ENCODE measurements at regions not wholly inside any gene's neighbourhood (a gene's known extent, or its start where the extent isn't known, plus 50 kb on each side); places are given as distances from the start of the nearest gene placed in this dataset.
"Not testable (repeated sequence)": the region's sequence is repeated elsewhere in the genome, so short reads cannot be mapped to it uniquely, and the experiment has no call there.

- Mint-ChIP-seq H3K27ac (no peak overlapping the region), H3K27me3 (peaks cover 9% of the 10 kb centered on the region), H3K9me3 (no peaks in the 10 kb centered on the region), H3K4me1 (peaks cover 7% of the 10 kb centered on the region), H3K4me3 (no peak overlapping the region), H3K36me3 (no peaks in the 10 kb centered on the region)
- no peak for ATAC-seq
Observed at GRCh38 chr2:111519071-111519470, 364.9 kb downstream of the ANAPC1 start.

DNA sequence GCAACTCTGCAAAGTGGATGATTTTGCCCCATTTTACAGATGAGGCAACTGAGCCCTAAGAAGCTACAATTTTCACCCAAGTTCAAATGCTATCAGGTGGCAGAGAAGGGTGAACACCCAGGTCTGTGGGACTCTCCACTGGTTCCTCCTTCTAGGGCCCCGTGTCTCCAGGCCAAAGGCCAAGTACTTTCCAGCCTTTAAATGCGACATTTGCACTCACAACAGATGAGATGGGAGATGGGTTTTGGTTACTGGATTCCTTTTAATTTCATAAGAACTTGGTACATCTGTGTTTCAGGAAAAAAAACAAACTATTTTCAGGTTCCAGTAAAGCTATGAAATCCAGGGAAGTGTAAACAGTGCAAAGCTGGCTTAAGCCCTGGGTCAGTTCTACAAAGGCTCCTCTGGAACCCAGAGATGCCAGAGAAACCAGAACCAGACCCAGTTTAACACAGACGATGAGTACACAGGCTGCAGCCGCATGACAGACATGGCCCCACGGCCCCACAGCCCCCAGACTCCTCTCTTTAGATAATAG is 361.7 kb downstream of the ANAPC1 start:
- H3K4me3 Mint-ChIP-seq = no peak overlapping the region
- ATAC-seq = no peak
- H3K36me3 Mint-ChIP-seq = no peaks in the 10 kb centered on the region
- peaks cover 7% of the 10 kb centered on the region for H3K4me1 Mint-ChIP-seq
- no peaks in the 10 kb centered on the region for H3K9me3 Mint-ChIP-seq
- no peak overlapping the region for H3K27ac Mint-ChIP-seq
- peaks cover 9% of the 10 kb centered on the region for H3K27me3 Mint-ChIP-seq

DNA sequence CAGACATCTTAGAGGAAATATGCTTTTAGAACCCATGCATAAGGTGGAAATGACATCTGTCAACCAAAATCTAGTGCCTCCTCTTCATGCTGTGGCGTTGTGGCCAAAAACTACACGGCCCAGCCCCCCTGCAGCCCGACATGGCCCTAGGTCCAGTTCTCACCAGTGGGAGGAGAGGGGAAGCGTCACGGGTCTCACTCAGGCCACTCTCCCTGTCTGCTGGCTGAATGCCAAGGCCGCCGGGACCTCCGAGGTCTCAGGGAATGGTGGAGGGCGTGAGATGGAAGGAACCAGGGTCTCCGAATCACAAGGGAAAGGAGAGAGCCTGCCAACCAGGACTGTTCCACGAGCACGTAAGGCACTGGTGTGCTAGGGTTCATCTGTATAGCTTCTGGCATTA is 361.0 kb downstream of the ANAPC1 start:
- no peak for ATAC-seq

GRCh38 chr2:111525026-111525425 is 359.0 kb downstream of the ANAPC1 start:
- not testable (repeated sequence) for H3K4me1 Mint-ChIP-seq, ATAC-seq, H3K4me3 Mint-ChIP-seq, H3K27me3 Mint-ChIP-seq, H3K36me3 Mint-ChIP-seq, H3K27ac Mint-ChIP-seq, H3K9me3 Mint-ChIP-seq

More for the DNA sequence above, 361.0 kb downstream of the ANAPC1 start:
- H3K36me3 Mint-ChIP-seq = no peaks in the 10 kb centered on the region
- H3K27ac Mint-ChIP-seq = no peak overlapping the region
- H3K4me3 Mint-ChIP-seq = no peak overlapping the region
- peaks cover 9% of the 10 kb centered on the region for H3K27me3 Mint-ChIP-seq
- H3K4me1 Mint-ChIP-seq = peaks cover 7% of the 10 kb centered on the region
- H3K9me3 Mint-ChIP-seq = no peaks in the 10 kb centered on the region

DNA sequence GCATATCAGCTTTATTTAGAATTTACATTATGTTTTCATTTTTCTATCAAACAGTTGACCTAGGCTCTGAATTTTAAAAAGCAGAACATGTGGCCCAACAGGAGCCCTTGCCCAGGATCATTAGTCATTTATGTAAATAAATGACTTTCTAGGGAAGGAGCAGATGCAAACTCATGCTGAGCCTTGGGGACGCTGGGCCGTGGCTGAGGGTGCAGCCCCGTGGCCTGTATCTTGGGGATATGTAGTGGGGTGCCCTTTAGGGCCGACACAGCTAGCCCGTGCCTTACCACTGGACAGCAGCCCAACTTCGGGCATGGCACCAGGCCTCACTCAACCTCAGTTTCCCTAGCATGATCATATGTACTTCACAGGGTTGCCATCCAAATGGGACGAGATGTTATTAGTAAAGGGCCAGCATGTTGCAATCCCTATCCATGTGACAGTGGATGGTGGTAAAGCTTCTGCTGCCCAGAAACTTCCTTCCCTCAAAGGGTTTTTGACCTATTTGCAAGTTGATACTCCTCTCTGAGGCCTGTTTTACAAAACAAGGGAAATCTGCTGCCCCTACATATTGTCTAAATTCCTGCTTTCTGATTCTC is 357.9 kb downstream of the ANAPC1 start:
- H3K27ac Mint-ChIP-seq, H3K4me3 Mint-ChIP-seq, H3K27me3 Mint-ChIP-seq, H3K4me1 Mint-ChIP-seq, H3K36me3 Mint-ChIP-seq, H3K9me3 Mint-ChIP-seq: not testable (repeated sequence)
- ATAC-seq = peak; percentile 62

DNA sequence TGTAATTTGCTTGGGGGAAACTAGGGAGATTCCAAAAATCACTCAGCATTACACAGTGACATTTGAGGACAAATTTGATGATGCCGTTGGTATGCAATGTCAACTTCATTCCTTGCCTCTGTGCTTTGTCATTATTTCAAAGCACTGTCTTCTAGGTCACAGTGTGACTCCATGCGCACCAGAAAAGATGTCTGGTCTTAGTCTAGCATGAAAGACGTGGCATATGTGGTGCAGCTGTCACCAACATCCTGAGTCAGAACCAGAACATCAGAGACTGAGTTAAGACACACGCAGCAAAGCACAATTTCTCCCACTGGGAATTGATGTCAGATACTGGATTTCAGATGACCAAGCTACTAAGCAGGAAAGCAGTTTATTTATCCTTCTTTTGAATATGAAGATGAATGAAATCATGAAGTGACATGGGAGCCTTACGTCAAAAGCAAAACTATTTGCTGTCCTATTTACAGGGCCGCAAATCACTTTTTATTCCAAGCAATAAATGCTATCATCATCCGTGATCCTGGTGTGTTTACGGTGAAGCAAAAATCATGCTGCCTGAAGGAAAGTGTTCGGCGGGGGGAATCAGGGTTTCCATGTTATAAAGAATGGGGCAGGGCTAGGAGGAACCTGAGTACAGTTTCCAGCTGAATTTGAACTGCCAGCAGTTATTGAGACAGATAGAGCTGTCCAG is 356.1 kb downstream of the ANAPC1 start:
- not testable (repeated sequence) for H3K27ac Mint-ChIP-seq, H3K36me3 Mint-ChIP-seq, H3K4me1 Mint-ChIP-seq, H3K27me3 Mint-ChIP-seq, H3K9me3 Mint-ChIP-seq, H3K4me3 Mint-ChIP-seq
- ATAC-seq = peak; percentile 82

DNA sequence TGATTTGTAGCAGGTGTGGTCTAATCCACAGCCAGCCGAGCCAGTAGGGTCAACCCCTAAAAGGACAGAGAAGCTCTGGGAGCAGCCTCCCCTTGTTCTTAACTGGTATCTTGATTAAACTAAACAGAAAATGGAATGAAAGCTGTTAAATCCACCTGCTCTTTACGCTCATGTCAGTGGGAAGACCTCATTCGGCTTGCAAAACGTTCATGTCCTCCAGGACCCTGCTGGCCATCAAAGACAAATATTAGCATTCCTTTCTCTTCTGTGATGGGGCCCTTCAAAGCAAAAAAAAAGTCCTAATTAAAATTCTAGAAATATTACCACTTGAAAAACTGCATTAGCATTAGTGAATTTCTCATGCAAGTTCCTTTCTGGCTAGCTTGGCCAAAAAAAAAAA is 355.0 kb downstream of the ANAPC1 start:
- not testable (repeated sequence) for H3K27me3 Mint-ChIP-seq, H3K27ac Mint-ChIP-seq, H3K4me3 Mint-ChIP-seq, ATAC-seq, H3K4me1 Mint-ChIP-seq, H3K9me3 Mint-ChIP-seq, H3K36me3 Mint-ChIP-seq

- not testable (repeated sequence) for H3K9me3 Mint-ChIP-seq, H3K27ac Mint-ChIP-seq, H3K27me3 Mint-ChIP-seq, H3K4me3 Mint-ChIP-seq, H3K36me3 Mint-ChIP-seq
- H3K4me1 Mint-ChIP-seq = peaks cover 17% of the 10 kb centered on the region
- ATAC-seq = peak; percentile 44
Observed at GRCh38 chr2:111530239-111530965, 353.6 kb downstream of the ANAPC1 start.

DNA sequence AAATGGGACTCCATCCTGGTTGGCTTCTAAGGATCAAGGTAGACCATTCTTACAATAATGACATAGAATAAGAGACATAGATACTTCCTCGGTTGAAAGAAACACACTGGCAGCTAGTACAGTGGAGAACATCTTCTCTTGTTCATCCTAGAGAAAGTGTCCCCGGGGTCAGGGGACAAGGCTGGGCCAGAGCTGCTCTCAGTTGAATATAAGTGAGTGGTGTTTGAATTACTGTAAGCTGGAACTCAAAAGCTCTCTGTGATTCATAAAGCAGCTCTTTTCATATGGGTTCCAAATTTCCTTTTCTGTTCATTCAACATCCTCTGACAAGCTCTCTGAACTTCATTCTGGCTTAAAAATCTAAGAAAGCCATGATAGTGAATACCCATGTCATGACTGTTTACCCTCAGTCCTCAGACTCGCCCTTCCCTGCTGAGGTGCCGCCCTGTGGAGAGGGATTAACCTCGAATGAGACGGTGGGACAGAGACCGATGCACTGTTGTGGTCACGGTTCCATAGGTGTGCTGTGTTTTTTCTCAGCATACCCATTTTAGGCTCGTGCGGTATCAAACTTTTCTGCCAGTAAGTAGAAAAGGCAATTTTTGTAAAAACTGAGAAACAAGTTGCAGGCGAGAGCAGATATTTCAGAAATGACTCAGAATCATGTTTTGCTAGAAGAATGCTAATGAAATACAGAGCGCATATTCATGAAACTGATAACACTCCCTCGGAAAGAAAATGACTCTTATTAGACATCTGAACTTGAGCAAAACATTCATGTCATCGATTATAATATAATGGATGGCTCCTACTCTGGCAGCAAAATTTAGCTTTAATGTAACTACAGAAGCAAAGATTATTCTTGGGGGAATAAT is 351.1 kb downstream of the ANAPC1 start:
- not testable (repeated sequence) for H3K27me3 Mint-ChIP-seq, H3K4me3 Mint-ChIP-seq
- ATAC-seq = peak; percentile 46

GRCh38 chr2:111533557-111534247 is 350.3 kb downstream of the ANAPC1 start:
- not testable (repeated sequence) for H3K4me3 Mint-ChIP-seq, H3K27ac Mint-ChIP-seq, H3K27me3 Mint-ChIP-seq, H3K36me3 Mint-ChIP-seq, H3K9me3 Mint-ChIP-seq
- peak; percentile 60 for ATAC-seq
- peaks cover 20% of the 10 kb centered on the region for H3K4me1 Mint-ChIP-seq

More for the DNA sequence above, 351.1 kb downstream of the ANAPC1 start:
- H3K36me3 Mint-ChIP-seq, H3K27ac Mint-ChIP-seq, H3K9me3 Mint-ChIP-seq: not testable (repeated sequence)
- peaks cover 20% of the 10 kb centered on the region for H3K4me1 Mint-ChIP-seq

GRCh38 chr2:111534910-111535352 is 349.1 kb downstream of the ANAPC1 start:
- Mint-ChIP-seq H3K4me1 (peaks cover 20% of the 10 kb centered on the region), H3K36me3 (no peaks in the 10 kb centered on the region), H3K4me3 (no peak overlapping the region), H3K9me3 (no peaks in the 10 kb centered on the region), H3K27ac (peak overlapping the region; percentile 40), H3K27me3 (peaks cover 8% of the 10 kb centered on the region)
- ATAC-seq = no peak

GRCh38 chr2:111535404-111535803 is 348.6 kb downstream of the ANAPC1 start:
- Mint-ChIP-seq H3K27me3 (peaks cover 8% of the 10 kb centered on the region), H3K27ac (peak overlapping the region; percentile 40), H3K36me3 (no peaks in the 10 kb centered on the region), H3K9me3 (no peaks in the 10 kb centered on the region), H3K4me1 (peaks cover 20% of the 10 kb centered on the region), H3K4me3 (no peak overlapping the region)
- no peak for ATAC-seq

- Mint-ChIP-seq H3K4me3 (no peak overlapping the region), H3K27me3 (peaks cover 8% of the 10 kb centered on the region), H3K4me1 (peaks cover 20% of the 10 kb centered on the region), H3K27ac (no peak overlapping the region), H3K9me3 (no peaks in the 10 kb centered on the region), H3K36me3 (no peaks in the 10 kb centered on the region)
- ATAC-seq = peak; percentile 22
Observed at GRCh38 chr2:111537078-111537655, 346.8 kb downstream of the ANAPC1 start.

DNA sequence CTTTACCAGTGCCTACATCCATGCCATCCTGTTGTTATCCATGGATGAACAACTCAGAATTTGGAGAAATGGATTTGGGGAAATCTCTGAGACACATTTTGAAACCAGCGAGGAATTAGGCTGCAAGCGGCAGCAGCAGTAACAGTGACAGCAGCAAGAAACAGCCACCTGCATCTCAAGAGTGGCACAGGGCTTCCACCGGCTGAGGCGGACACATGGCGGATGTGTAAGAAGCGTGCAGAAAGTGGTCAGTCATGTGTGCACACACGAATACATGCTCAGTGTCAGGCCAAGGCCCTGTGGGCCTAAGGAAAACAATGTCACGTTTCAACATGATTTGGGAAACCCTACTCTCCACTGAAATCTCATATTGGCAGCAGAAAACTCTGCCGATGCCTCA is 344.0 kb downstream of the ANAPC1 start:
- not testable (repeated sequence) for H3K27me3 Mint-ChIP-seq, H3K36me3 Mint-ChIP-seq, H3K4me1 Mint-ChIP-seq, H3K27ac Mint-ChIP-seq, H3K9me3 Mint-ChIP-seq, H3K4me3 Mint-ChIP-seq, ATAC-seq
